ENCODE measurements at regions not wholly inside any gene's neighbourhood (a gene's known extent, or its start where the extent isn't known, plus 50 kb on each side); places are given as distances from the start of the nearest gene placed in this dataset.
A peak's percentile ranks its signal among the peaks of the same experiment; 100 is the strongest.

DNA sequence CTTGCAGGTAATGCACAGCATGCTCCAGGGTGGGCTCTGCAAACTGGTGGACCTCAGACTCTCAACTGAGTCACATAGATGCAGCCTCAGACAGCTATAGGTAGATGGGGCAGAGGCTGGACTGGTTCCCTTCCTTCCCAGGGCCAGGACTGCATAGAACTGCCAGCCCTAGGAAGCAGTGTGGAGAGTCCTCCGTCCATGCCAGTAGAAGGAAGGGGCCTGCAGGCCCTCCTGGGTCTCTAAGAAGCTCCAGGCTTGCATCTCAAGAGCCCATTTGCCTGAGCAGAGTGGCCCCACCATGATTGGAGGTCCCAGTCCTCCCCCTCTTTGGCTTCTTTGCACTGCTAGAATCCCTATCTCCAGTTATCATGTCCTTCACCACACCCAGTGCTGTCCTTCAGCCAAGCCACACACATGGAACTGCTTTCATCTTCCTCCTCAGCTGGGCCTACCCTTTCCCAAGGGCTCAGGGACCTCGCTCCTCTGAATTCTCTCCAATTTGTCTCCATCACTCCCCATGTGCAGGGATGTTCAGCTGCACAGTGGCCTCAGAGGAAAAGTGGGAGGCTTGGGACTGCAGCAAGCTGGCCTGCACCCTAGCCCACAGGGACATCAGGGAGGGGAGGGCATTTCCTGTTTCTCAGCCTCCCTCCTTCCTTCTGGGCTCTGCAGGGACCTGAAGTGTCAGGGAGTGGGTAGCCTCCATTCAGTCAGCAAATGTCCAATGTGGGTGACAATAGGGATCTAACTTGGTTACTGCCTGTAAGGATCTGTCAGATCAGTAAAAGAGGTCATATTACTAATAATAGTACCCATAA, 146.0 kb downstream of the PJA1 start:
- DNase-seq (no peak), ATAC-seq (replicated peaks) (no peak)
- H3K9me3 Mint-ChIP-seq: no peaks in the 10 kb centered on the region
- H3K27me3 Mint-ChIP-seq: peaks cover 0 to 8% of the 10 kb centered on the region in 2 donors
- H3K36me3 Mint-ChIP-seq: no peaks in the 10 kb centered on the region
- no peaks in the 10 kb centered on the region for H3K4me1 Mint-ChIP-seq
- no peak overlapping the region for H3K27ac Mint-ChIP-seq
- H3K4me3 Mint-ChIP-seq: no peak overlapping the region

- ATAC-seq (replicated peaks) (no peak), DNase-seq (no peak)
- no peak overlapping the region for H3K4me3 Mint-ChIP-seq
- H3K36me3 Mint-ChIP-seq: no peaks in the 10 kb centered on the region
- no peaks in the 10 kb centered on the region for H3K4me1 Mint-ChIP-seq
- peaks cover 0 to 8% of the 10 kb centered on the region in 2 donors for H3K27me3 Mint-ChIP-seq
- H3K27ac Mint-ChIP-seq: no peak overlapping the region
- H3K9me3 Mint-ChIP-seq: no peaks in the 10 kb centered on the region
Measured at GRCh38 chrX:69018416-69019072, 146.7 kb downstream of the PJA1 start.

DNA sequence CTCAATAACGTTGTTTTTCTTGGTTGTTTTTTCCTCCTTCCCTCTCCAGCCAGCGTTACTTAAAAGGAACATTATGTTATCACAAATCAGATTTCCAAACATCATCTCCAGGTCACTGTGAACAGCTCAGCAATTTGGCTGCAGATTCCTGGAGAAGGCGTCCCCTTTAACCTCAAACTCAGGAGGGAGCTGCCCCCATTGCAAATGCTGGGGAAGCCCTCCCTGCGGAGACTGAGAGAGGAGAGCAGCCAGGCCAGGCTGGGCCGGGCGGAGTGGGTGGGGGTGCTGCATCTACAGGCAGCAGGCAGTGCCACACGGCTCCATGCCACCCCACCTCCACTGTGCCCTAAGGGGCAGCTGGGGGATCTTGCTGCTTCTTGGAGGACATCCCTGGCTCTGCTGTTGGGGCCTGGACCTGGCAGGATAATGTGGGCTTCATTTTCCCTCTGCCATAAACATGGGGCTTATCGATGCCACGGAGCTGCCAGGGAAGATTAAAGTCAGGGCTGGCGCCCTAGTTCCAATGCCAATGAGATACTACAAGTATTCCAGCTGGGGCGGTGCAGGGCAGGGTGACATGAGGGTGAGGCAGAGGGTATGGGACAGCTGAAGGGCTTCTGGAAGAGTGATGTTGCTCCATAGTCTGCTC, 148.8 kb downstream of the PJA1 start:
- no peaks in the 10 kb centered on the region for H3K36me3 Mint-ChIP-seq
- H3K27ac Mint-ChIP-seq: no peak overlapping the region
- H3K4me1 Mint-ChIP-seq: no peaks in the 10 kb centered on the region
- H3K27me3 Mint-ChIP-seq: peaks cover 9 to 13% of the 10 kb centered on the region in 2 donors
- ATAC-seq (replicated peaks) (no peak), DNase-seq (no peak)
- H3K4me3 Mint-ChIP-seq: no peak overlapping the region
- H3K9me3 Mint-ChIP-seq: no peaks in the 10 kb centered on the region

DNA sequence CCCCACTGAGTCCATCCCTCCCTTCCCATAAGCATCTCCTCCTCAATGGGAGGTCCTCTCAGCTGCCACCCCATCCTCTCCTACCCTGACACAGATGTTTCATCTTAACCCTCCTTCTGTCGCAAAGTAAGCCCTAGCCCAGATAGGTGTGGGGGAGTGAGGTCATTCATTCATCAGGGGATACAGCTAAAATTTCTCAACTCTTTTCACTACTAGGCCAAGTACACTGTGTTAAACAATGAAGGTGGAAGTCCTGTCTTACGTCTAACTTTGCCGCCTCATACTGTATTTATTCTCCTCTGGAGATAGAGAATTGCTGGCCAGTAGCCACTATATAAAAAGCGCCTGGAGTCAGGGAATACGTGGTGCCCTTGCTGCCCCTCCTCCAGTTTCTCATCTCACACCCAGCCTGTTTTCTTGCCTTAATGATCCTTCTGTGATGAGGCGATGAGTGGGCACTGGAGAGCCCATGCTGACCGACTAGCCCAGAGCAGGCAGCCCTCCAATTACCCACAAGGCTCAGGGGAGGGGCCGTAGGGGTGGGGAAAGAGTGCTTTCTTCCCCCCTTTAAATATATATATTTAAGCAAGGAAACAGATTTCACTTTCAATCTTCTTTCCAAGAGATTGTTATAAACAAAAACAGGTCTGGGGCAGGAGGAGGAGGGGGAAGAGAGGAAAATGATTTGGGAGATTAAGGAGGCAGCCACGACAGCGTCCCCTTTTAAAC, 149.5 kb downstream of the PJA1 start:
- ATAC-seq (replicated peaks) (no peak), DNase-seq (no peak)
- Mint-ChIP-seq H3K36me3 (no peaks in the 10 kb centered on the region), H3K27ac (no peak overlapping the region), H3K4me3 (no peak overlapping the region), H3K4me1 (no peaks in the 10 kb centered on the region), H3K9me3 (no peaks in the 10 kb centered on the region), H3K27me3 (peaks cover 9 to 13% of the 10 kb centered on the region in 2 donors)

DNA sequence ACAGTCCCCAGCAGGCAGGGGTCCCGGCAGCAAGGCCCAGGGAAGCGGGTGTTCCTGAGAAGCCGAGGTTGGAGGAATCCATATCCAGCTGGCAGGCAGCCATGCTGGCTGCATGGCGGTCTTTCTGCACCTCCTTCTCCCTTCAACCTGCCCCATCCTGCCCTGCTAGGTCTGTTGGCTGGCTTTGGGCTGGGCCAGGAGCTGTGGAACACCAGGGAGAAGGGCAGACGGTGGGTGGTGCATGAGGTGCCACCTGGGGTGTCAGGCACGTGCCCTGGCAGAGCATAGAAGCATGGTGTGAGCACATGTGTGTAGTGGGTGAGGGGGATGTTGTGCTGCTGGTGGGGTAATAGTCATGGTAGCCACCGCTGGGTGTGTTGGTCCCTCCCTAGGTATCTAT, 150.1 kb downstream of the PJA1 start:
- DNase-seq (no peak), ATAC-seq (replicated peaks) (no peak)
- Mint-ChIP-seq H3K4me1 (no peaks in the 10 kb centered on the region), H3K36me3 (no peaks in the 10 kb centered on the region), H3K27me3 (peaks cover 9 to 13% of the 10 kb centered on the region in 2 donors), H3K4me3 (no peak overlapping the region), H3K27ac (no peak overlapping the region), H3K9me3 (no peaks in the 10 kb centered on the region)

DNA sequence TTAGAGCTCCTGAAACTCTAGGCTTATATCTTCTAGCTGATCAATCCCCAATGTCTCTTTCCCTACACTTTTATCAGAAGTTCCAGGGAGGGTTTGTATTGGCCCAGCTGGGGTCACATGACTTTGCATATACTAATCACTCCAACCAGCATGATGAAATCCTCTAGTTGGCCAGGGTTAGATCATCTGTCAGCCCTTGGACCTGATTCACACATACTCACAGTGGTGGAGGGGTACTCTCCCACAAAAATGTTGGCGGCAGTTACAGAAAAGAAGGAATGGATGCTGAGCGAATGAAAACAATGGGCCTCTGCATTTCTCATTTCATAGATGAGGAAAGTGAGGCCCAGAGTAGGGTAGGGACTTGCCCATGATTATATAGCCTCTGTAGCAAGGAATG, 151.1 kb downstream of the PJA1 start:
- no peak for ATAC-seq (replicated peaks)
- Mint-ChIP-seq H3K4me1 (no peaks in the 10 kb centered on the region), H3K4me3 (no peak overlapping the region), H3K36me3 (no peaks in the 10 kb centered on the region), H3K9me3 (no peaks in the 10 kb centered on the region), H3K27me3 (peaks cover 9% of the 10 kb centered on the region in 2 donors), H3K27ac (no peak overlapping the region)
- DNase-seq: no peak

- ATAC-seq (replicated peaks): no peak
- H3K27ac Mint-ChIP-seq: no peak overlapping the region
- no peak overlapping the region for H3K4me3 Mint-ChIP-seq
- peaks cover 0 to 2% of the 10 kb centered on the region in 2 donors for H3K9me3 Mint-ChIP-seq
- DNase-seq: no peak
- peaks cover 5 to 9% of the 10 kb centered on the region in 2 donors for H3K27me3 Mint-ChIP-seq
- H3K36me3 Mint-ChIP-seq: no peaks in the 10 kb centered on the region
- no peaks in the 10 kb centered on the region for H3K4me1 Mint-ChIP-seq
Measured at GRCh38 chrX:69010339-69010738, 154.9 kb downstream of the PJA1 start.

GRCh38 chrX:69000877-69001276, 164.4 kb downstream of the PJA1 start:
- DNase-seq: no peak
- H3K9me3 Mint-ChIP-seq: peaks cover 0 to 2% of the 10 kb centered on the region in 2 donors
- no peaks in the 10 kb centered on the region for H3K4me1 Mint-ChIP-seq
- no peaks in the 10 kb centered on the region for H3K36me3 Mint-ChIP-seq
- no peak overlapping the region for H3K4me3 Mint-ChIP-seq
- no peak overlapping the region for H3K27ac Mint-ChIP-seq
- no peak for ATAC-seq (replicated peaks)
- H3K27me3 Mint-ChIP-seq: peaks cover 0 to 15% of the 10 kb centered on the region in 2 donors

DNA sequence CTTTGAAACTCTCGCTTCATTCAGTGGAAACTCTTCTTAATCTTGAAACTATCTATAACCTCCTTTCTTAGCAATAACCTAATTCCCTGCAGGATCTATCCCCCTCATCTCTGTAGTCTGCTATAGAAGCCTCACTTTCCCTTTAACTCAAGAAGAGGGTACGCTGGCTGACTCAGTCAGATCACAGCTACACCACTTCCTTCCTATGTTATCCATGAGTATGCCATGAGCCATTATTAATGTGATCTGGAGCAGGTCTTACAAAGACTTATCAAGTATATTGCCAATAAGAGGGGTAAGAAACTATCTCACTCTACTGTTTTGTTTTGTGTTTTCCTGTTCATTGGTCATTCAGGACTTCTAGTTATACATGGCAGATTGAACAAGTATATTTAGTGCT, 165.3 kb downstream of the PJA1 start:
- no peak overlapping the region for H3K27ac Mint-ChIP-seq
- no peak for ATAC-seq (replicated peaks)
- H3K4me1 Mint-ChIP-seq: no peaks in the 10 kb centered on the region
- H3K36me3 Mint-ChIP-seq: no peaks in the 10 kb centered on the region
- H3K4me3 Mint-ChIP-seq: no peak overlapping the region
- H3K9me3 Mint-ChIP-seq: no peaks in the 10 kb centered on the region
- peaks cover 0 to 15% of the 10 kb centered on the region in 2 donors for H3K27me3 Mint-ChIP-seq
- DNase-seq: no peak

DNA sequence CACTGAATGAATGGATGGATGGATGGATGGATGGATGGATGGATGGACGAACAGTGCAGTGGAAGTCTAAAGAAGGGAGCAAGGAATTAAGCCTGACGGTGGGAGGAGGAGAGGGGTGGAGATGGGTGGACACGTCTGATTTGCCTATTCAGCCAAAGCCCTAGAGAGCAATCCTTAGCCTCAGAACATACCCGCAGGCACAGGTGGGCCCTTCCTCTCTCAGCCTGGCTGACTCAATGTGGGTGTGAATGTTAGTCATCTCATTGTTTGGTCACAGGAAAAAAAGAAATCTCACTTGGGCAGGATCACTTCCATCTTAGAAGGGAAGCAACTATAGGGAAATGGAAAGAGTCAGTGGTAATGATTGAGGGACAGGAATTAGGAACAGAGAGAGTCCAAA, 165.9 kb downstream of the PJA1 start:
- Mint-ChIP-seq H3K4me1 (no peaks in the 10 kb centered on the region), H3K4me3 (no peak overlapping the region), H3K27me3 (peaks cover 0 to 15% of the 10 kb centered on the region in 2 donors), H3K27ac (no peak overlapping the region), H3K9me3 (no peaks in the 10 kb centered on the region), H3K36me3 (no peaks in the 10 kb centered on the region)
- ATAC-seq (replicated peaks) (peak in 1 of 2 donors; percentile 25), DNase-seq (no peak)

DNA sequence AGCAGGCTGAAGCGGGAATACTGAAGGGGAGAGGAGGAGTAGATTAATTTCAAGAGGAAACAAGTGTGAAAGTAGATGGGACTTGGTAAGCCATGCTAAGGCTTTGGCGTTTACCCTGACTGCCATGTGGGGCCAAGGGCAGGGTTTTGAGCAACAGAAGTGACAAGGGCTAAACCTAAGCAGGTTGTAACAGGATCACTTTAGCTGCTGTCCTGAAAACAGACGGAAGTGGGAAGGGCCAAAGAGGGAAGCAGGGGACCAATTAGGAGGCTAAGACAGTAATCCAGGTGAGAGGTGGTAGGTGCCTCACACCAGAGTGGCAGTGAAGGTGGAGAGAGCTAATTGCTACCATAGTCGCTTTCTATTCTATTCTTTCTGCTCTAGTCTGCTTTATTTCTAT, 166.5 kb downstream of the PJA1 start:
- Mint-ChIP-seq H3K9me3 (no peaks in the 10 kb centered on the region), H3K4me1 (no peaks in the 10 kb centered on the region), H3K36me3 (no peaks in the 10 kb centered on the region), H3K27ac (no peak overlapping the region), H3K4me3 (no peak overlapping the region), H3K27me3 (peaks cover 0 to 15% of the 10 kb centered on the region in 2 donors)
- ATAC-seq (replicated peaks): no peak
- DNase-seq: no peak

GRCh38 chrX:68997911-68998310, 167.3 kb downstream of the PJA1 start:
- peaks cover 0 to 15% of the 10 kb centered on the region in 2 donors for H3K27me3 Mint-ChIP-seq
- H3K36me3 Mint-ChIP-seq: no peaks in the 10 kb centered on the region
- H3K4me3 Mint-ChIP-seq: no peak overlapping the region
- H3K4me1 Mint-ChIP-seq: no peaks in the 10 kb centered on the region
- ATAC-seq (replicated peaks) (no peak), DNase-seq (no peak)
- H3K9me3 Mint-ChIP-seq: no peaks in the 10 kb centered on the region
- H3K27ac Mint-ChIP-seq: no peak overlapping the region

- Mint-ChIP-seq H3K27me3 (peaks cover 0 to 15% of the 10 kb centered on the region in 2 donors), H3K4me1 (no peaks in the 10 kb centered on the region), H3K9me3 (no peaks in the 10 kb centered on the region), H3K36me3 (no peaks in the 10 kb centered on the region), H3K4me3 (no peak overlapping the region), H3K27ac (no peak overlapping the region)
- DNase-seq (no peak), ATAC-seq (replicated peaks) (no peak)
Measured at GRCh38 chrX:68997511-68997910, 167.7 kb downstream of the PJA1 start.

DNA sequence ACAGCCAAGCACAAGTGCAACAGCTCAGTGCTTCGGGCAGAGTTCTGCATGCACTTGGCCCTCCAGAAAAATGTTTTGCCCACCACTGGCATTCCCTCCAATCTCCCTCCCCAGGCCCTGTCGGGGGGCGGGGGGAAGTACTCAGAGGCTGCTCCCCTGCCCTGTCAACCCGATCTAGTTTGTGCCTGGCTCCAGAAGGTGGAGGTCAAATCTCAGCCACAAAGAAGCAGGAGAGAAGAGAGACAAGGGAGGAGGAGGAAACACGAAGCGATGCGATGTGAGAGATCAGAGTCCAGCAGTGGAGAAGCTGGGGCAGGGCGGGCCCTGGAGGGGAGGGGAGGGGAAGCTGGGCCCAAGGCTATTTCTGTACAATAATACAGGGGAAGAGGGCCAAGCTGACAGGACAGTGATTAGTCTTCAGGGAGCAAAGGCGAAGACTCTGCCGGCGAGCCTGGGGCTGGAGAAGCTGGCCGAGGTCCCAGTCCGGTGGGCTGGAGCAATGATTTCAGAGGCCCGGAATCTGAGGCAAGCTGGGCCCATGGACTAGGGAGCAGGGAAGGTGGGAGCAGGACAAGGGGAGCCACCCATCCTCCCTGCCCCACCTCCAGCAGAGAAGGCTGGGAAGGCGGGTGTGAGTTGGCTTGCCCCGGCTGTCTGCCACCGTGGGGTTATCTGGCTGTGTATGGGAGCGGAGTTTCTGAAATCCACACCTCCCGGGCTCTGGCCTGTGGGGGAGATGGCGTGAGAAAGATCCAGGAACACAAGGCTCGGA, 167.1 kb downstream of the EFNB1 start:
- no peak for DNase-seq
- Mint-ChIP-seq H3K27me3 (peaks cover 0 to 11% of the 10 kb centered on the region in 2 donors), H3K4me3 (no peak overlapping the region), H3K9me3 (no peaks in the 10 kb centered on the region), H3K36me3 (no peaks in the 10 kb centered on the region), H3K4me1 (no peaks in the 10 kb centered on the region), H3K27ac (no peak overlapping the region)
- no peak for ATAC-seq (replicated peaks)

All from stimulated activated naive B cell treated with anti-CD40 and anti-IgM and Interleukin-4, amounts not matched to agents 10 μg/mL and 1 μg/mL and 100 μg/mL, for 72 hours (primary cell).